H9 (cell line): ENCODE measurements at regions not wholly inside any gene's neighbourhood (a gene's known extent, or its start where the extent isn't known, plus 50 kb on each side); places are given as distances from the start of the nearest gene placed in this dataset.

Experiments used
- DNase-seq: peaks from one replicate; pipeline ENCODE4 v3.0.0-alpha.2; 2017
- H2AFZ ChIP-seq: one replicate; pipeline ENCODE4 v1.6.1; 2013; ENCODE audit warnings: mild to moderate bottlenecking, low read length, control low read depth, moderate library complexity
- H2AK5ac ChIP-seq: 2 replicates; pipeline ENCODE4 v1.6.1; 2013; ENCODE audit warnings: low read length, control low read depth, mixed read lengths; ENCODE audit not compliant: insufficient read length
- H2BK120ac ChIP-seq: one replicate; pipeline ENCODE4 v1.6.1; 2013; ENCODE audit warnings: low read depth, mild to moderate bottlenecking, low read length, control low read depth, inconsistent platforms; ENCODE audit not compliant: poor library complexity, severe bottlenecking
- H2BK12ac ChIP-seq: 2 replicates; pipeline ENCODE4 v1.6.1; 2013; ENCODE audit warnings: low read length, control low read depth, mixed read lengths, low read depth; ENCODE audit not compliant: insufficient read length
- H2BK15ac ChIP-seq: 2 replicates; pipeline ENCODE4 v1.6.1; 2013; ENCODE audit warnings: low read depth, low read length, control low read depth
- H2BK20ac ChIP-seq: one replicate; pipeline ENCODE4 v1.6.1; 2013; ENCODE audit warnings: low read depth, mild to moderate bottlenecking, low read length, control low read depth, inconsistent platforms; ENCODE audit not compliant: poor library complexity, severe bottlenecking
- H2BK5ac ChIP-seq: 2 replicates; pipeline ENCODE4 v1.6.1; 2013; ENCODE audit warnings: low read length, control low read depth, mixed read lengths; ENCODE audit not compliant: insufficient read length
- H3K14ac ChIP-seq: 2 replicates; pipeline ENCODE4 v1.6.1; 2013; ENCODE audit warnings: low read length, control low read depth; ENCODE audit not compliant: insufficient read depth
- H3K18ac ChIP-seq: 2 replicates; pipeline ENCODE4 v1.6.1; 2013; ENCODE audit warnings: low read depth, mild to moderate bottlenecking, mixed read lengths, low read length, control low read depth; ENCODE audit not compliant: insufficient read length
- H3K23ac ChIP-seq: 2 replicates; pipeline ENCODE4 v1.6.1; 2013; ENCODE audit warnings: low read length, control low read depth, mixed read lengths, low read depth; ENCODE audit not compliant: insufficient read length
- H3K23me2 ChIP-seq: 2 replicates; pipeline ENCODE4 v1.6.1; 2013; ENCODE audit warnings: low read depth, mild to moderate bottlenecking, mixed read lengths, low read length, control low read depth; ENCODE audit not compliant: insufficient read length, poor library complexity, severe bottlenecking
- H3K27ac ChIP-seq: 2 replicates; pipeline ENCODE4 v1.5.1; 2013; ENCODE audit warnings: low read length, control low read depth, mixed read lengths, low read depth; ENCODE audit not compliant: insufficient read length
- H3K27me3 ChIP-seq: 2 replicates; pipeline ENCODE4 v1.6.1; 2013; ENCODE audit warnings: low read length, control low read depth, inconsistent platforms; ENCODE audit not compliant: insufficient read depth
- H3K4ac ChIP-seq: 2 replicates; pipeline ENCODE4 v1.6.1; 2013; ENCODE audit warnings: low read depth, mild to moderate bottlenecking, control low read depth, inconsistent platforms, low read length, moderate library complexity
- H3K4me1 ChIP-seq: 2 replicates; pipeline ENCODE4 v1.6.1; 2013; ENCODE audit warnings: low read length, control low read depth, inconsistent platforms; ENCODE audit not compliant: insufficient read depth
- H3K4me2 ChIP-seq: 2 replicates; pipeline ENCODE4 v1.6.1; 2013; ENCODE audit warnings: low read length, control low read depth, mixed read lengths; ENCODE audit not compliant: insufficient read length, insufficient read depth
- H3K56ac ChIP-seq: 2 replicates; pipeline ENCODE4 v1.6.1; 2013; ENCODE audit warnings: low read depth, mild to moderate bottlenecking, mixed read lengths, low read length, control low read depth; ENCODE audit not compliant: insufficient read length
- H3K79me1 ChIP-seq: 2 replicates; pipeline ENCODE4 v1.6.1; 2013; ENCODE audit warnings: low read depth, mild to moderate bottlenecking, moderate library complexity, low read length, control low read depth, inconsistent platforms; ENCODE audit not compliant: insufficient read depth, poor library complexity, severe bottlenecking
- H3K79me2 ChIP-seq: 2 replicates; pipeline ENCODE4 v1.6.1; 2013; ENCODE audit warnings: low read length, control low read depth, inconsistent platforms; ENCODE audit not compliant: insufficient read depth
- H3K9ac ChIP-seq: 2 replicates; pipeline ENCODE4 v1.6.1; 2013; ENCODE audit warnings: low read length, control low read depth, mixed read lengths; ENCODE audit not compliant: insufficient read length; ENCODE audit errors: extremely low read depth
- H3K9me3 ChIP-seq: one replicate; pipeline ENCODE4 v1.6.1; 2013; ENCODE audit warnings: low read depth, low read length, inconsistent platforms; ENCODE audit not compliant: control insufficient read depth
- H3T11ph ChIP-seq: one replicate; pipeline ENCODE4 v1.6.1; 2013; ENCODE audit warnings: mild to moderate bottlenecking, low read length, control low read depth, inconsistent platforms
- H4K20me1 ChIP-seq: one replicate; pipeline ENCODE4 v1.6.1; 2013; ENCODE audit not compliant: control insufficient read depth, insufficient read length, insufficient read depth
- H4K5ac ChIP-seq: 2 replicates; pipeline ENCODE4 v1.6.1; 2013; ENCODE audit warnings: low read depth, mild to moderate bottlenecking, mixed read lengths, low read length, control low read depth; ENCODE audit not compliant: insufficient read length
- H4K8ac ChIP-seq: replicated peaks from 2 replicates; pipeline ENCODE4 v1.6.1; 2013; ENCODE audit warnings: low read length, control low read depth, mixed read lengths, low read depth; ENCODE audit not compliant: insufficient read length
- H4K91ac ChIP-seq: 2 replicates; pipeline ENCODE4 v1.6.1; 2013; ENCODE audit warnings: low read depth, mild to moderate bottlenecking, moderate library complexity, mixed read lengths, low read length, control low read depth; ENCODE audit not compliant: insufficient read length
- H3K27ac Mint-ChIP-seq, 3 experiments: 2 replicates in 2 of 3; 3 replicates in 1 of 3; pipeline ENCODE4 v1.8.0; 2020 to 2021; ENCODE audit warnings: mixed read lengths in 3 of 3, mild to moderate bottlenecking in 1 of 3, moderate library complexity in 1 of 3
- H3K27me3 Mint-ChIP-seq: 2 replicates; pipeline ENCODE4 v1.8.0; 2021; ENCODE audit warnings: low read depth, mild to moderate bottlenecking, moderate library complexity, mixed read lengths
- H3K36me3 Mint-ChIP-seq, 3 experiments: 2 replicates in 2 of 3; 3 replicates in 1 of 3; pipeline ENCODE4 v1.8.0; 2020 to 2021; ENCODE audit warnings: low read depth in 3 of 3, mixed read lengths in 3 of 3; ENCODE audit not compliant: insufficient read depth in 1 of 3
- H3K4me1 Mint-ChIP-seq, 2 experiments: 2 replicates each; pipeline ENCODE4 v1.8.0; 2020; ENCODE audit warnings: mixed read lengths in 2 of 2
- H3K4me3 Mint-ChIP-seq, 2 experiments: 2 replicates in 1 of 2; 3 replicates in 1 of 2; pipeline ENCODE4 v1.8.0; 2020 to 2021; ENCODE audit warnings: mild to moderate bottlenecking in 2 of 2, mixed read lengths in 2 of 2, moderate library complexity in 1 of 2
- H3K9me3 Mint-ChIP-seq, 2 experiments: 2 replicates in 1 of 2; 3 replicates in 1 of 2; pipeline ENCODE4 v1.8.0; 2020; ENCODE audit warnings: mild to moderate bottlenecking in 2 of 2, mixed read lengths in 2 of 2, moderate library complexity in 1 of 2
- CTCF ChIP-seq: fragments of 200-600 bp; sonication (generic); conservative IDR thresholded peaks from 3 replicates; pipeline ENCODE4 v1.8.0; 2021; ENCODE audit warnings: antibody characterized with exemption, mild to moderate bottlenecking
- whole genome bisulfite sequencing: extraction: QIAGEN DNeasy Blood & Tissue Kit; methylation state at CpG from one replicate; pipeline ENCODE4 v1.1.7; 2013; ENCODE audit warnings: missing lambda C conversion rate, low lambda C conversion rate, mixed read lengths; ENCODE audit not compliant: insufficient read length; ENCODE audit errors: extremely low coverage; 5-methylcytosine and 5-hydroxymethylcytosine counted together

GRCh38 chr13:73945382-73945781 is 188.8 kb downstream of the KLF12 start:
- H2AFZ ChIP-seq: no peak overlapping the region
- Mint-ChIP-seq H3K4me3 (no peak overlapping the region), H3K27ac (peak overlapping the region in 1 of 3 experiments; percentile 20; a peak in 1 of 7 replicates), H3K9me3 (no peaks in the 10 kb centered on the region), H3K36me3 (no peaks in the 10 kb centered on the region), H3K4me1 (peaks cover 7 to 15% of the 10 kb centered on the region in 2 experiments), H3K27me3 (no peaks in the 10 kb centered on the region)
- H2BK20ac ChIP-seq: no peak overlapping the region
- H3K56ac ChIP-seq: no peak overlapping the region
- no peak overlapping the region for H3T11ph ChIP-seq
- H2BK12ac ChIP-seq: no peak overlapping the region
- WGBS: 100% methylated on average over 1 of the region's 3 CpGs
- no peak overlapping the region for H3K27ac ChIP-seq
- DNase-seq: no peak
- H3K27me3 ChIP-seq: no peaks in the 10 kb centered on the region
- no peak overlapping the region for H3K9ac ChIP-seq
- no peaks in the 10 kb centered on the region for H3K79me2 ChIP-seq
- no peak overlapping the region for H2BK15ac ChIP-seq
- H2AK5ac ChIP-seq: no peak overlapping the region
- H3K4me1 ChIP-seq: no peaks in the 10 kb centered on the region
- H3K23me2 ChIP-seq: no peaks in the 10 kb centered on the region
- no peak overlapping the region for H2BK120ac ChIP-seq
- no peak overlapping the region for H3K14ac ChIP-seq
- no peaks in the 10 kb centered on the region for H3K79me1 ChIP-seq
- no peak overlapping the region for H3K18ac ChIP-seq
- no peaks in the 10 kb centered on the region for H3K9me3 ChIP-seq
- H3K4ac ChIP-seq: no peak overlapping the region
- H4K5ac ChIP-seq: no peak overlapping the region
- H4K91ac ChIP-seq: no peak overlapping the region
- no peak overlapping the region for H4K8ac ChIP-seq
- no peak overlapping the region for H2BK5ac ChIP-seq
- H3K23ac ChIP-seq: no peak overlapping the region
- TF ChIP-seq CTCF: no peak
- H3K4me2 ChIP-seq: no peak overlapping the region
- no peaks in the 10 kb centered on the region for H4K20me1 ChIP-seq
